CD8-positive, alpha-beta memory T cell (primary cell): ENCODE measurements at regions not wholly inside any gene's neighbourhood (a gene's known extent, or its start where the extent isn't known, plus 50 kb on each side); places are given as distances from the start of the nearest gene placed in this dataset.
"Not testable (repeated sequence)": the region's sequence is repeated elsewhere in the genome, so short reads cannot be mapped to it uniquely, and the experiment has no call there.

Experiments
- CTCF ChIA-PET: fragments of 350-600 bp; sonication (Branson Sonifier 250); formaldehyde crosslinking; loops from one replicate; lab custom pipeline; 2021; ENCODE audit warnings: antibody characterized with exemption; lab: Charles Lee
- POLR2A ChIA-PET: fragments of 350-600 bp; sonication (Branson Sonifier 250); formaldehyde crosslinking; loops from one replicate; lab custom pipeline; 2021; ENCODE audit warnings: antibody characterized with exemption; lab: Charles Lee
- DNase-seq, 5 donors: peaks; one replicate each; pipeline versions ENCODE4 v3.0.0 to v3.0.0-alpha.2; 2020 to 2022; ENCODE audit warnings: mixed read lengths in 1 of 5
- H3K27ac ChIP-seq: one replicate; pipeline ENCODE4 v1.7.0; 2013; ENCODE audit warnings: low read depth, mild to moderate bottlenecking, low read length, moderate library complexity
- H3K27me3 ChIP-seq: 2 replicates; pipeline ENCODE4 v1.7.0; 2013; ENCODE audit warnings: low read length, mild to moderate bottlenecking; ENCODE audit not compliant: insufficient read depth, poor library complexity, severe bottlenecking
- H3K36me3 ChIP-seq: 2 replicates; pipeline ENCODE4 v1.7.0; 2013; ENCODE audit warnings: mild to moderate bottlenecking, low read length, moderate library complexity; ENCODE audit not compliant: insufficient read depth
- H3K4me1 ChIP-seq: 2 replicates; pipeline ENCODE4 v1.7.0; 2013; ENCODE audit warnings: mild to moderate bottlenecking, low read length, moderate library complexity; ENCODE audit not compliant: insufficient read depth
- H3K4me3 ChIP-seq: 2 replicates; pipeline ENCODE4 v1.7.0; 2013; ENCODE audit warnings: mild to moderate bottlenecking, low read length
- H3K9me3 ChIP-seq: 2 replicates; pipeline ENCODE4 v1.7.0; 2013; ENCODE audit warnings: mild to moderate bottlenecking, low read length
- H3K27ac Mint-ChIP-seq, 8 donors: one replicate each; pipeline ENCODE4 v1.8.0; 2020 to 2021; ENCODE audit warnings: mixed read lengths in 8 of 8, mild to moderate bottlenecking in 6 of 8, inconsistent platforms in 3 of 8, moderate library complexity in 3 of 8
- H3K27me3 Mint-ChIP-seq, 2 donors: one replicate each; pipeline ENCODE4 v1.8.0; 2020 to 2021; ENCODE audit warnings: mixed read lengths in 2 of 2, mild to moderate bottlenecking in 1 of 2, moderate library complexity in 1 of 2
- H3K36me3 Mint-ChIP-seq, 3 donors: one replicate each; pipeline ENCODE4 v1.8.0; 2020 to 2021; ENCODE audit warnings: mixed read lengths in 3 of 3, inconsistent platforms in 1 of 3, mild to moderate bottlenecking in 1 of 3
- H3K4me1 Mint-ChIP-seq, 3 donors: one replicate each; pipeline ENCODE4 v1.8.0; 2020 to 2021; ENCODE audit warnings: mixed read lengths in 3 of 3, inconsistent platforms in 1 of 3, mild to moderate bottlenecking in 1 of 3
- H3K4me3 Mint-ChIP-seq, 7 donors: one replicate each; pipeline ENCODE4 v1.8.0; 2020 to 2021; ENCODE audit warnings: mixed read lengths in 7 of 7, mild to moderate bottlenecking in 6 of 7, moderate library complexity in 4 of 7, inconsistent platforms in 2 of 7
- H3K9me3 Mint-ChIP-seq, 5 donors: one replicate each; pipeline ENCODE4 v1.8.0; 2020 to 2022; ENCODE audit warnings: mixed read lengths in 5 of 5, mild to moderate bottlenecking in 3 of 5, moderate library complexity in 2 of 5, inconsistent platforms in 1 of 5

GRCh38 chr7:97928844-97929243 lies 56.6 kb upstream of the ASNS start:
- POLR2A ChIA-PET, CTCF ChIA-PET, H3K9me3 ChIP-seq, H3K4me3 ChIP-seq, H3K27me3 Mint-ChIP-seq, H3K27ac ChIP-seq, H3K36me3 ChIP-seq, H3K36me3 Mint-ChIP-seq, DNase-seq, H3K4me1 ChIP-seq, H3K27me3 ChIP-seq, H3K9me3 Mint-ChIP-seq: not testable (repeated sequence)
- Mint-ChIP-seq H3K27ac (peak overlapping the region in 1 of 8 donors; percentile 56), H3K4me1 (peaks cover 3 to 12% (median 11%) of the 10 kb centered on the region in 3 donors), H3K4me3 (peak overlapping the region in 5 of 7 donors; percentile 39 to 75 (median 66))

- Mint-ChIP-seq H3K4me3 (peak overlapping the region in 6 of 7 donors; percentile 47 to 85 (median 68)), H3K4me1 (peaks cover 3 to 12% (median 11%) of the 10 kb centered on the region in 3 donors), H3K27ac (peak overlapping the region in 2 of 8 donors; percentile 56 to 77)
- H3K27ac ChIP-seq, H3K27me3 Mint-ChIP-seq, H3K4me1 ChIP-seq, H3K9me3 ChIP-seq, H3K9me3 Mint-ChIP-seq, H3K36me3 ChIP-seq, H3K36me3 Mint-ChIP-seq, H3K4me3 ChIP-seq, H3K27me3 ChIP-seq, POLR2A ChIA-PET: not testable (repeated sequence)
- DNase-seq: peak; percentile 52 to 69 (median 61)
- CTCF ChIA-PET: interaction anchor here (0.6 kb wide), 1 partner anchor 812 kb away, joined by 3 read pairs; no protein-coding TSS in a partner anchor
Observed at GRCh38 chr7:97927790-97928748, 55.9 kb upstream of the ASNS start.
